Chondrocyte (in vitro differentiated cells): ENCODE measurements at regions not wholly inside any gene's neighbourhood (a gene's known extent, or its start where the extent isn't known, plus 50 kb on each side); places are given as distances from the start of the nearest gene placed in this dataset.
"Not testable (repeated sequence)": the region's sequence is repeated elsewhere in the genome, so short reads cannot be mapped to it uniquely, and the experiment has no call there.

Experiments
- DNase-seq: peaks from one replicate; pipeline ENCODE4 v3.0.0; 2021; ENCODE audit warnings: mixed read lengths, low spot score
- H3K27ac Mint-ChIP-seq: one replicate; pipeline ENCODE4 v1.8.0; 2021; ENCODE audit warnings: mild to moderate bottlenecking, moderate library complexity, mixed read lengths; ENCODE audit not compliant: unreplicated experiment
- H3K27me3 Mint-ChIP-seq: 2 replicates; pipeline ENCODE4 v1.8.0; 2021; ENCODE audit warnings: low read depth, mixed read lengths
- H3K36me3 Mint-ChIP-seq: 2 replicates; pipeline ENCODE4 v1.8.0; 2021; ENCODE audit warnings: low read depth, mixed read lengths
- H3K4me1 Mint-ChIP-seq: 2 replicates; pipeline ENCODE4 v1.8.0; 2021; ENCODE audit warnings: low read depth, mild to moderate bottlenecking, mixed read lengths
- H3K4me3 Mint-ChIP-seq: one replicate; pipeline ENCODE4 v1.8.0; 2021; ENCODE audit warnings: mild to moderate bottlenecking, moderate library complexity, mixed read lengths; ENCODE audit not compliant: unreplicated experiment
- H3K9me3 Mint-ChIP-seq: 2 replicates; pipeline ENCODE4 v1.8.0; 2021; ENCODE audit warnings: low read depth, mixed read lengths
- CTCF ChIP-seq: fragments of 200-600 bp; sonication (generic); IDR thresholded peaks from 2 replicates; pipeline ENCODE4 v1.5.0; 2021; ENCODE audit warnings: antibody characterized with exemption, mild to moderate bottlenecking, moderate library complexity

- no peak for DNase-seq
- Mint-ChIP-seq H3K4me3 (no peak overlapping the region), H3K27me3 (peaks cover 8% of the 10 kb centered on the region), H3K4me1 (peaks cover 4% of the 10 kb centered on the region), H3K27ac (no peak overlapping the region), H3K9me3 (no peaks in the 10 kb centered on the region), H3K36me3 (no peaks in the 10 kb centered on the region)
- no peak for TF ChIP-seq CTCF
Measured at GRCh38 chr9:108258640-108259039, 597.1 kb downstream of the ACTL7B start.

- Mint-ChIP-seq H3K9me3 (no peaks in the 10 kb centered on the region), H3K36me3 (no peaks in the 10 kb centered on the region), H3K4me1 (peaks cover 4% of the 10 kb centered on the region), H3K27me3 (peaks cover 14% of the 10 kb centered on the region), H3K4me3 (no peak overlapping the region), H3K27ac (no peak overlapping the region)
- DNase-seq = no peak
- TF ChIP-seq CTCF = no peak
Measured at GRCh38 chr9:108257382-108257781, 598.4 kb downstream of the ACTL7B start.

- no peaks in the 10 kb centered on the region for H3K4me1 Mint-ChIP-seq
- peaks cover 8% of the 10 kb centered on the region for H3K9me3 Mint-ChIP-seq
- DNase-seq = no peak
- H3K36me3 Mint-ChIP-seq = peaks cover 1% of the 10 kb centered on the region
- H3K4me3 Mint-ChIP-seq = no peak overlapping the region
- peaks cover 21% of the 10 kb centered on the region for H3K27me3 Mint-ChIP-seq
- no peak overlapping the region for H3K27ac Mint-ChIP-seq
- no peak for TF ChIP-seq CTCF
Measured at GRCh38 chr9:108254236-108254635, 601.5 kb downstream of the ACTL7B start.

GRCh38 chr9:108247391-108247790, 608.4 kb downstream of the ACTL7B start:
- H3K4me1 Mint-ChIP-seq, H3K36me3 Mint-ChIP-seq, H3K9me3 Mint-ChIP-seq, DNase-seq, H3K27ac Mint-ChIP-seq, H3K4me3 Mint-ChIP-seq: not testable (repeated sequence)
- H3K27me3 Mint-ChIP-seq = peaks cover 18% of the 10 kb centered on the region

- TF ChIP-seq CTCF = no peak
- H3K4me3 Mint-ChIP-seq = no peak overlapping the region
- no peaks in the 10 kb centered on the region for H3K9me3 Mint-ChIP-seq
- no peaks in the 10 kb centered on the region for H3K36me3 Mint-ChIP-seq
- H3K27me3 Mint-ChIP-seq = peaks cover 15% of the 10 kb centered on the region
- no peak overlapping the region for H3K27ac Mint-ChIP-seq
- H3K4me1 Mint-ChIP-seq = peaks cover 8% of the 10 kb centered on the region
- DNase-seq = no peak
Measured at GRCh38 chr9:108245901-108246300, 609.9 kb downstream of the ACTL7B start.

- no peaks in the 10 kb centered on the region for H3K9me3 Mint-ChIP-seq
- H3K27me3 Mint-ChIP-seq = peaks cover 14% of the 10 kb centered on the region
- no peak for TF ChIP-seq CTCF
- no peak overlapping the region for H3K4me3 Mint-ChIP-seq
- no peak overlapping the region for H3K27ac Mint-ChIP-seq
- DNase-seq = no peak
- peaks cover 9% of the 10 kb centered on the region for H3K4me1 Mint-ChIP-seq
- H3K36me3 Mint-ChIP-seq = no peaks in the 10 kb centered on the region
Measured at GRCh38 chr9:108245331-108245730, 610.5 kb downstream of the ACTL7B start.
